Fibroblast of lung (primary cell): ENCODE measurements at regions not wholly inside any gene's neighbourhood (a gene's known extent, or its start where the extent isn't known, plus 50 kb on each side); places are given as distances from the start of the nearest gene placed in this dataset.

Experiments
- DNase-seq, 2 donors: peaks; one replicate each; pipeline versions ENCODE4 v3.0.0 to v3.0.0-alpha.2; 2010; ENCODE audit warnings: low read depth in 2 of 2
- H2AFZ ChIP-seq: 2 replicates; pipeline ENCODE4 v1.5.1; 2012; ENCODE audit warnings: low read length, control low read depth, inconsistent platforms
- H3K27ac ChIP-seq: 2 replicates; pipeline ENCODE4 v1.5.1; 2011; ENCODE audit warnings: low read length, control low read depth; ENCODE audit not compliant: insufficient read depth
- H3K27me3 ChIP-seq: 2 replicates; pipeline ENCODE4 v1.5.1; 2011; ENCODE audit warnings: mild to moderate bottlenecking, low read length; ENCODE audit not compliant: control insufficient read depth, insufficient read depth
- H3K36me3 ChIP-seq: 2 replicates; pipeline ENCODE4 v1.5.1; 2011; ENCODE audit warnings: low read length; ENCODE audit not compliant: control insufficient read depth, insufficient read depth
- H3K4me1 ChIP-seq: 2 replicates; pipeline ENCODE4 v1.5.1; 2011; ENCODE audit warnings: low read length; ENCODE audit not compliant: control insufficient read depth, insufficient read depth; ENCODE audit errors: extremely low read depth
- H3K4me2 ChIP-seq: 2 replicates; pipeline ENCODE4 v1.5.1; 2011; ENCODE audit warnings: low read length, control low read depth; ENCODE audit not compliant: insufficient read depth; ENCODE audit errors: extremely low read depth
- H3K4me3 ChIP-seq, 4 experiments: fragments of 200-600 bp in 1 of 4; sonication (generic) in 1 of 4; replicated peaks in 1 of 4; 2 replicates each; pipeline ENCODE4 v1.5.1; 2011 to 2016; ENCODE audit warnings: low read length in 4 of 4, low read depth in 3 of 4, mild to moderate bottlenecking in 3 of 4, control low read depth in 2 of 4, inconsistent platforms in 1 of 4, mixed read lengths in 1 of 4; ENCODE audit not compliant: insufficient read depth in 1 of 4; ENCODE audit errors: control extremely low read depth in 1 of 4
- H3K79me2 ChIP-seq: 2 replicates; pipeline ENCODE4 v1.5.1; 2012; ENCODE audit warnings: mild to moderate bottlenecking, low read length, inconsistent platforms; ENCODE audit not compliant: control insufficient read depth, insufficient read depth
- H3K9ac ChIP-seq: 2 replicates; pipeline ENCODE4 v1.5.1; 2011; ENCODE audit warnings: mild to moderate bottlenecking, low read length, control low read depth; ENCODE audit not compliant: insufficient read depth
- H3K9me3 ChIP-seq: 2 replicates; pipeline ENCODE4 v1.5.1; 2012; ENCODE audit warnings: low read depth, low read length; ENCODE audit not compliant: control insufficient read depth, insufficient read depth
- H4K20me1 ChIP-seq: 2 replicates; pipeline ENCODE4 v1.5.1; 2011; ENCODE audit warnings: low read length; ENCODE audit not compliant: control insufficient read depth, insufficient read depth; ENCODE audit errors: extremely low read depth
- CTCF ChIP-seq, 2 donors: IDR thresholded peaks in 1 of 2; conservative IDR thresholded peaks in 1 of 2; 1 replicate in 1 of 2; 2 replicates in 1 of 2; pipeline ENCODE4 v1.5.1; 2011 to 2012; ENCODE audit warnings: low read length in 2 of 2, control low read depth in 1 of 2, inconsistent platforms in 1 of 2, low read depth in 1 of 2, mild to moderate bottlenecking in 1 of 2
- EZH2 ChIP-seq: IDR thresholded peaks from 2 replicates; pipeline ENCODE4 v1.5.1; 2012; ENCODE audit warnings: low read length, control low read depth, mild to moderate bottlenecking; ENCODE audit errors: missing control alignments

GRCh38 chr10:128281343-128281742, 155.1 kb upstream of the MKI67 start:
- Histone ChIP-seq H3K9ac (no peak overlapping the region), H3K4me2 (no peak overlapping the region), H2AFZ (no peak overlapping the region), H3K36me3 (no peaks in the 10 kb centered on the region), H3K9me3 (no peaks in the 10 kb centered on the region), H3K4me1 (no peaks in the 10 kb centered on the region), H4K20me1 (no peaks in the 10 kb centered on the region), H3K27ac (no peak overlapping the region), H3K79me2 (no peaks in the 10 kb centered on the region), H3K27me3 (no peaks in the 10 kb centered on the region), H3K4me3 (no peak overlapping the region)
- no peak for TF ChIP-seq CTCF (conservative IDR thresholded peaks at IDR 0.05 in 1 of 2, IDR thresholded peaks at IDR 0.05 in 1 of 2; ENCODE audit: low read depth in 1 of 2, low read length in 2 of 2)
- TF ChIP-seq EZH2: no peak
- DNase-seq: no peak

GRCh38 chr10:128281861-128282260, 155.6 kb upstream of the MKI67 start:
- Histone ChIP-seq H3K4me2 (no peak overlapping the region), H3K9ac (no peak overlapping the region), H3K4me3 (no peak overlapping the region), H3K27ac (no peak overlapping the region), H3K79me2 (no peaks in the 10 kb centered on the region), H3K4me1 (no peaks in the 10 kb centered on the region), H3K36me3 (no peaks in the 10 kb centered on the region), H2AFZ (no peak overlapping the region), H3K27me3 (no peaks in the 10 kb centered on the region), H3K9me3 (no peaks in the 10 kb centered on the region), H4K20me1 (no peaks in the 10 kb centered on the region)
- TF ChIP-seq CTCF (conservative IDR thresholded peaks at IDR 0.05 in 1 of 2, IDR thresholded peaks at IDR 0.05 in 1 of 2; ENCODE audit: low read depth in 1 of 2, low read length in 2 of 2): no peak
- no peak for DNase-seq

- Histone ChIP-seq H3K27me3 (no peaks in the 10 kb centered on the region), H4K20me1 (no peaks in the 10 kb centered on the region), H3K4me1 (no peaks in the 10 kb centered on the region), H3K27ac (no peak overlapping the region), H3K79me2 (no peaks in the 10 kb centered on the region), H3K9ac (no peak overlapping the region), H3K4me3 (no peak overlapping the region), H3K9me3 (no peaks in the 10 kb centered on the region), H3K4me2 (no peak overlapping the region), H2AFZ (no peak overlapping the region), H3K36me3 (no peaks in the 10 kb centered on the region)
- no peak for DNase-seq
- no peak for TF ChIP-seq EZH2
- TF ChIP-seq CTCF (conservative IDR thresholded peaks at IDR 0.05 in 1 of 2, IDR thresholded peaks at IDR 0.05 in 1 of 2; ENCODE audit: low read depth in 1 of 2, low read length in 2 of 2): no peak
These were observed 160.0 kb upstream of the MKI67 start for GRCh38 chr10:128286141-128286761.
